ENCODE measurements at regions not wholly inside any gene's neighbourhood (a gene's known extent, or its start where the extent isn't known, plus 50 kb on each side); places are given as distances from the start of the nearest gene placed in this dataset.

DNA sequence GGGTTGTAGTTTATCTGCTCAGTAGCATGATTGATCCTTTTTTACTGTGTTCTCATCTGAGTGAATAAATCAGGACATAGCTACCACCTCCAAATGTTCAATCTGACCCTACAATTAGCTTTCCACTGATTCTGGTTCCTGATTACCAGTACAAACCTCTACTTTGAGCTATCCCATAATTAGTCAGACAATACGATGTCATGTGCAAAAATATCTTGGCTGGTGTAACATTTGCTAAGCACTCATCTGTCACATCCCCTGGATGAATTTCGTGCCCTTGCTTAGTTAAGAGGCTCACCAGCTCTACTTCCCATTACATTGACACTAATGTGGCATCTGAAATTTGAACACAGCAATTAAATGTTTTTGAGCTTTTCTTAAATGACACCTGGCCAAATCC is 1101.0 kb upstream of the PCDH7 start:
- TF ChIP-seq, protein P1, sequence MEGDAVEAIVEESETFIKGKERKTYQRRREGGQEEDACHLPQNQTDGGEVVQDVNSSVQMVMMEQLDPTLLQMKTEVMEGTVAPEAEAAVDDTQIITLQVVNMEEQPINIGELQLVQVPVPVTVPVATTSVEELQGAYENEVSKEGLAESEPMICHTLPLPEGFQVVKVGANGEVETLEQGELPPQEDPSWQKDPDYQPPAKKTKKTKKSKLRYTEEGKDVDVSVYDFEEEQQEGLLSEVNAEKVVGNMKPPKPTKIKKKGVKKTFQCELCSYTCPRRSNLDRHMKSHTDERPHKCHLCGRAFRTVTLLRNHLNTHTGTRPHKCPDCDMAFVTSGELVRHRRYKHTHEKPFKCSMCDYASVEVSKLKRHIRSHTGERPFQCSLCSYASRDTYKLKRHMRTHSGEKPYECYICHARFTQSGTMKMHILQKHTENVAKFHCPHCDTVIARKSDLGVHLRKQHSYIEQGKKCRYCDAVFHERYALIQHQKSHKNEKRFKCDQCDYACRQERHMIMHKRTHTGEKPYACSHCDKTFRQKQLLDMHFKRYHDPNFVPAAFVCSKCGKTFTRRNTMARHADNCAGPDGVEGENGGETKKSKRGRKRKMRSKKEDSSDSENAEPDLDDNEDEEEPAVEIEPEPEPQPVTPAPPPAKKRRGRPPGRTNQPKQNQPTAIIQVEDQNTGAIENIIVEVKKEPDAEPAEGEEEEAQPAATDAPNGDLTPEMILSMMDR (conservative IDR thresholded peaks at IDR 0.05), result no peak
- no peak for TF ChIP-seq ZFX (IDR thresholded peaks at IDR 0.05)

Data from C4-2B (cell line).